Activated naive CD4-positive, alpha-beta T cell treated with anti-CD3 and anti-CD28 coated beads, Interleukin-2, amount 50 U/mL, for 72 hours (primary cell): ENCODE measurements at regions not wholly inside any gene's neighbourhood (a gene's known extent, or its start where the extent isn't known, plus 50 kb on each side); places are given as distances from the start of the nearest gene placed in this dataset.

Source experiments
- ATAC-seq, 2 donors: fragments of 150-1000 bp; cut with Tn5 transposase; 2 replicates each; pipeline ENCODE4 v1.10.0; 2021; ENCODE audit warnings: mild to moderate bottlenecking in 2 of 2, moderate library complexity in 2 of 2
- DNase-seq, 2 donors: peaks; one replicate each; pipeline ENCODE4 v3.0.0; 2021 to 2022; ENCODE audit warnings: low spot score in 2 of 2
- H3K27ac Mint-ChIP-seq, 2 donors: one replicate each; pipeline ENCODE4 v1.8.0; 2022; ENCODE audit warnings: mild to moderate bottlenecking in 2 of 2, mixed read lengths in 2 of 2
- H3K36me3 Mint-ChIP-seq, 2 donors: one replicate each; pipeline ENCODE4 v1.8.0; 2022; ENCODE audit warnings: mixed read lengths in 2 of 2
- H3K9me3 Mint-ChIP-seq, 2 donors: one replicate each; pipeline ENCODE4 v1.8.0; 2022; ENCODE audit warnings: mixed read lengths in 2 of 2

GRCh38 chr3:94935738-94936580, 873.1 kb downstream of the NSUN3 start:
- no peak for ATAC-seq
- Mint-ChIP-seq H3K27ac (no peak overlapping the region), H3K9me3 (peaks cover 17 to 25% of the 10 kb centered on the region in 2 donors), H3K36me3 (peaks cover 5 to 6% of the 10 kb centered on the region in 2 donors)
- DNase-seq, result no peak

- Mint-ChIP-seq H3K9me3 (peaks cover 18 to 28% of the 10 kb centered on the region in 2 donors), H3K36me3 (peaks cover 5 to 6% of the 10 kb centered on the region in 2 donors), H3K27ac (no peak overlapping the region)
- no peak for DNase-seq
- no peak for ATAC-seq
Observed at GRCh38 chr3:94937980-94938379, 875.1 kb downstream of the NSUN3 start.

DNA sequence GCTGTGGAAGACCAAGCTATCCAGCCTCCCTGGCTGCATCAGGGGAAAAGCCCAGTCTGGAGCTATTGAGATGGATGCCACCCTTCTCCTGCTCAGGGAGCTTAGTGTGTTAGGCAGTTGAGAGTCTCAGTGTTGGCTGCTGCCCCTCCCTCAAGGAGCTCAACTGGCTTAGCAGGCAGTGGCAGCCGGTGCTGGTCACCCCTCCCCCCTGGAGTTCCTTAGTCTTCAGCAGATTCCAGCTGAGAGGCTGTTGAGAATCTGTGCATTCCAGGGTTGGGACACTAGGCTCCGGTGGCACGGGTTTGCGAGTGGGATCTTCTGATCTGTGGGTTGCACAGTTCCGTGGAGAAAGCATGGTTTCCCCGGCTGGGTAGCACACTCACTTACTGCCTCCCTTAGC, 883.8 kb downstream of the NSUN3 start:
- no peak for DNase-seq
- no peak for ATAC-seq
- H3K27ac Mint-ChIP-seq, result no peak overlapping the region
- peaks cover 18 to 19% of the 10 kb centered on the region in 2 donors for H3K9me3 Mint-ChIP-seq
- H3K36me3 Mint-ChIP-seq, result peaks cover 0 to 4% of the 10 kb centered on the region in 2 donors

- no peak overlapping the region for H3K27ac Mint-ChIP-seq
- no peaks in the 10 kb centered on the region for H3K36me3 Mint-ChIP-seq
- no peak for DNase-seq
- H3K9me3 Mint-ChIP-seq, result peaks cover 8 to 11% of the 10 kb centered on the region in 2 donors
- ATAC-seq, result no peak
Observed at GRCh38 chr3:94961423-94962100, 898.7 kb downstream of the NSUN3 start.

GRCh38 chr3:94965867-94966475, 903.1 kb downstream of the NSUN3 start:
- peaks cover 10 to 16% of the 10 kb centered on the region in 2 donors for H3K9me3 Mint-ChIP-seq
- H3K36me3 Mint-ChIP-seq, result no peaks in the 10 kb centered on the region
- DNase-seq, result no peak
- no peak for ATAC-seq
- H3K27ac Mint-ChIP-seq, result no peak overlapping the region

DNA sequence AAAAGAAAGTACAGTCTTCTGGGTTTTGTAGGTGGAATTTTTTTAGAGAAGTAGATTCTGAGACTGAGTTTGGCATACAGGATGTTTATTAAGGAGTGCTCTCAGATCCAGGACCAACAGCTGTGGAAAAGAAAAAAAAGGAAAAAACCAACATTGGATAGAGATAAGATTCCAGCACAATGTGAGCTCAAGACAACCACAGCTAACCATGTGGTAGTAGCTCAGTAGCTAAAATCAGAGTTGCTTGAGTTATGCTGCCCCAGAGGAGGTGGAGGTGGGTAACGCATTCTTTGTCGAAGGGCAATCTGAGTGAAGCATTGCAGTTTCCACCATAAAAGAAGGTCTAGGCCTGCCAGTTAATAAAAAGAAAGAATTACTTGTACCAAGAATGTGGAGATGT, 904.3 kb downstream of the NSUN3 start:
- Mint-ChIP-seq H3K27ac (no peak overlapping the region), H3K9me3 (peaks cover 10 to 25% of the 10 kb centered on the region in 2 donors), H3K36me3 (no peaks in the 10 kb centered on the region)
- ATAC-seq, result no peak
- no peak for DNase-seq

- peaks cover 10 to 25% of the 10 kb centered on the region in 2 donors for H3K9me3 Mint-ChIP-seq
- DNase-seq (no peak), ATAC-seq (no peak)
- no peak overlapping the region for H3K27ac Mint-ChIP-seq
- no peaks in the 10 kb centered on the region for H3K36me3 Mint-ChIP-seq
Observed at GRCh38 chr3:94968519-94968918, 905.7 kb downstream of the NSUN3 start.

- Mint-ChIP-seq H3K36me3 (peaks cover 0 to 6% of the 10 kb centered on the region in 2 donors), H3K27ac (no peak overlapping the region), H3K9me3 (peaks cover 15 to 28% of the 10 kb centered on the region in 2 donors)
- DNase-seq (no peak), ATAC-seq (no peak)
Observed at GRCh38 chr3:94972066-94972465, 909.2 kb downstream of the NSUN3 start.

GRCh38 chr3:94978084-94978483, 915.2 kb downstream of the NSUN3 start:
- ATAC-seq (no peak), DNase-seq (no peak)
- H3K36me3 Mint-ChIP-seq, result peaks cover 0 to 6% of the 10 kb centered on the region in 2 donors
- peaks cover 24 to 26% of the 10 kb centered on the region in 2 donors for H3K9me3 Mint-ChIP-seq
- no peak overlapping the region for H3K27ac Mint-ChIP-seq

- Mint-ChIP-seq H3K27ac (no peak overlapping the region), H3K9me3 (peaks cover 4 to 9% of the 10 kb centered on the region in 2 donors), H3K36me3 (no peaks in the 10 kb centered on the region)
- no peak for DNase-seq
- no peak for ATAC-seq
Observed at GRCh38 chr3:94985778-94986177, 922.9 kb downstream of the NSUN3 start.

DNA sequence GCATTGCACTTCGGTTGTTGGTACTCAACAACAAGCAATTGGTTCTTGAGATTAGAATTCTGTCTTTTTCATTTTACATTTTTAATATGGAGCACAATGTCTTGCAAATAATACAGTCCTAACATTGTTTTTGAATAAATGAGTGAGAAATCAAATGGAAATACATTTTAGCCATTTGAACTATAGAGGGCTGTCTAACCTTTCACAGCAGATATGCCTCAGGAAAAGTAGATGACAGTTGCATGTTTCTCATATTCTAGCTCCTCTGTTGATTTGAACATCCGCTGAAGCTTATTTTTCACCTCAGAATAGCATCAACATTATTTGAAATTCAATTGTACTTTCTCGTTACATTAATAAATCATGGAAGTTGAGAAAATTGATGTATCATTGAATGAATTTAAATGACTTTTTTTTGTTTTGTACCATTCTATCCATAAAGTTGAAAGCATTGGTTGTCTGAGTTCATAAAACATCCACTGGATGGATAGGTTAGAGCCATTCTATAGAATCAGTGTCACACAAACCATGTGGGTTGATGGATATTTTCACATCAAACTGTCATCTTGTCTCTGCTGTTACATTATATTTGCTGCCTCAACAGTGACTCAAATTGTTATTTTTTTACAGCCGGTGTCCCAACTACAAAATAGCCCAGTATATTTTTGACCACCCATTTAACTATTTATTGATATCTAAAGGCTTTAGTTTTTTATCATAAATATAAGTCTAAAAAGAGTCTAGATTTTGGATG, 928.3 kb downstream of the NSUN3 start:
- Mint-ChIP-seq H3K9me3 (peaks cover 4 to 14% of the 10 kb centered on the region in 2 donors), H3K27ac (no peak overlapping the region), H3K36me3 (no peaks in the 10 kb centered on the region)
- ATAC-seq (no peak), DNase-seq (no peak)

DNA sequence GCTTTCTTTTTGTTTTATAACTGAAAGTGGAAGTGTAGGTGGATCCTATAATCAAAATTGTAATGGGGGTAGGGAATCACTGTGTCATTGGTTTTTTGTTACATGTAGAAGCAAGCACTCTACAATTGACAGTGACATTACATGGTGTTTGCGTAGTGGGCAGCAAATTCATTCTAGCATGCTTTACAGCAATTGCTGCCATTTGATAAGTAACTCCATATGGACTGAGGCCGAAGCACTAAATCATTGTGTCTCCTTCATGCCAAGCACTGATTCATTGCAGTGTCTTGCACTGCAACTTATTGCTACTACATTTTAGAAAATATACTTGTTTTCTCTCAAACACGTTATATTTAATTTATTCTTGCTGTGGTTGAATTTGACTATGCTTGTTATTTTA, 933.9 kb downstream of the NSUN3 start:
- Mint-ChIP-seq H3K27ac (no peak overlapping the region), H3K9me3 (peaks cover 0 to 12% of the 10 kb centered on the region in 2 donors), H3K36me3 (no peaks in the 10 kb centered on the region)
- DNase-seq, result no peak
- no peak for ATAC-seq

DNA sequence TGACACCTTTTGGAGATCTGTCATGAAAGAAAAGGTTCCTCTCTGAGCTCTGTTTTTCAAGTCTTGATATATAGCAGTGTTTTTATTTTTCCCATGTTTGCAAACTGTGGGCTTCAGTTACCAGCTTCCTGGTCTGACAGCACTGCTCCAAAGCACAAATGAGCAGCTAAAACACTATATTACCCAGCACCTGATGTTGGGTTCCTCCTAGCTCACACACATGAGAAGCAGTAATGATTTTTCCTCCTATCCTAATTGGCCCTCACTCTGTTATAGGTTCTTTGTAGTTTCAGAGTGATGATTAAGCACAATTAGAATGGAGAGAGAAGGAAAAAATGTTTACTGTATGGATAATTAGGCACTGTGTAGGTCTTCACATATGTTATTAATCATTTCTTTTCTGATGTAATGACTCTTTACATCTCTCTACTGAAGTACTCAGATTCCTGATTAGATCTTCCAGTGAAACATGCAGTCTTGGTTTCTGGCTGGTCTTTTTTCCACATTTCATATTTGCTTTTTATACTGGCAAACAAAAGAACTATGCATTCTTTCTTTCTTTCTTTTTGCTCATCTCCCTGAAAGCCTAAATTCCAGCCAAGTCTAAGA, 939.7 kb downstream of the NSUN3 start:
- DNase-seq (no peak), ATAC-seq (no peak)
- Mint-ChIP-seq H3K36me3 (no peaks in the 10 kb centered on the region), H3K9me3 (peaks cover 7 to 10% of the 10 kb centered on the region in 2 donors), H3K27ac (no peak overlapping the region)

GRCh38 chr3:95028688-95029087, 965.8 kb downstream of the NSUN3 start:
- Mint-ChIP-seq H3K36me3 (no peaks in the 10 kb centered on the region), H3K9me3 (peaks cover 4 to 6% of the 10 kb centered on the region in 2 donors), H3K27ac (no peak overlapping the region)
- DNase-seq (no peak), ATAC-seq (no peak)

- H3K9me3 Mint-ChIP-seq, result peaks cover 5 to 8% of the 10 kb centered on the region in 2 donors
- H3K36me3 Mint-ChIP-seq, result no peaks in the 10 kb centered on the region
- DNase-seq (no peak), ATAC-seq (no peak)
- no peak overlapping the region for H3K27ac Mint-ChIP-seq
Observed at GRCh38 chr3:95029644-95030043, 966.8 kb downstream of the NSUN3 start.

- no peak for DNase-seq
- peaks cover 14 to 23% of the 10 kb centered on the region in 2 donors for H3K9me3 Mint-ChIP-seq
- ATAC-seq, result no peak
- H3K27ac Mint-ChIP-seq, result no peak overlapping the region
- no peaks in the 10 kb centered on the region for H3K36me3 Mint-ChIP-seq
Observed at GRCh38 chr3:95036526-95037021, 973.7 kb downstream of the NSUN3 start.
